Putamen (tissue), 1 donor: ENCODE measurements at regions not wholly inside any gene's neighbourhood (a gene's known extent, or its start where the extent isn't known, plus 50 kb on each side); places are given as distances from the start of the nearest gene placed in this dataset.

ENCODE experiments used
- DNase-seq: peaks from one replicate; pipeline ENCODE4 v3.0.0-alpha.2; 2016; ENCODE audit warnings: low spot score

DNA sequence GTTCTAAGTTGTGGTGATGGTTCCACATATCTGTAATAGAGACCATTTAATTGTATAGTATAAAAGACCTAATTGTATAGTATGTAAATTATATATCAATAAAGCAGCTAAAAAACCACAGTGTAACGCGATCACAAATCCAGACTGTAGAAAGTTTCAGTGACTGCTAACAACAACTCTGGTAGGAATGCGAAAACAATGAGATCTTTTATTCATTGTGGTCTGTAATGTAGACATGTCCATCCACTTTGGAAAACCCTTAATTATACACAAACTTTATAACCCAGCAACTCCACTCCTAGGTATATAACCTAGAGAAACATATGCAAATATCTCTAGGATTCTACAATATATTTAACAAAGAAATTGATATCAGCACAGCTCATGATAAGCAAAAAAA, 549.5 kb downstream of the SLITRK1 start:
- no peak for DNase-seq

DNA sequence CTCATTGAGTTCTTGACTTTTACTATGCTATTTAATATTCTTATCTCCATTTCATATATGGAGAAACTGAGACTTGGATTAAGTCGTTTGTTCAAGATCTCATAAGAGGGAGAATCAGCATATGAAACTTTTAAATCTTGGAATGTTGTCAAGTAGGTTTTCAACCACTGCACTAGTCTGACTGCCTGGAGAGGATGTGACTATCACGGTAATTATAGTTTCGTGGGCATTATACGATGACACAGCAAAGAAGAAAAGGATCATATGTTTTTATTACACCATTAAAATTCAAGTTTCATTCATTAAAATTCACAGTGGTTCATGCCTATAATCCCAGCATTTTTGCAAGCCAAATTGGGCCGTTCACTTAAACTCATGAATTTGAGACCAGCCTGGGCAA, 555.2 kb downstream of the SLITRK1 start:
- no peak for DNase-seq

DNA sequence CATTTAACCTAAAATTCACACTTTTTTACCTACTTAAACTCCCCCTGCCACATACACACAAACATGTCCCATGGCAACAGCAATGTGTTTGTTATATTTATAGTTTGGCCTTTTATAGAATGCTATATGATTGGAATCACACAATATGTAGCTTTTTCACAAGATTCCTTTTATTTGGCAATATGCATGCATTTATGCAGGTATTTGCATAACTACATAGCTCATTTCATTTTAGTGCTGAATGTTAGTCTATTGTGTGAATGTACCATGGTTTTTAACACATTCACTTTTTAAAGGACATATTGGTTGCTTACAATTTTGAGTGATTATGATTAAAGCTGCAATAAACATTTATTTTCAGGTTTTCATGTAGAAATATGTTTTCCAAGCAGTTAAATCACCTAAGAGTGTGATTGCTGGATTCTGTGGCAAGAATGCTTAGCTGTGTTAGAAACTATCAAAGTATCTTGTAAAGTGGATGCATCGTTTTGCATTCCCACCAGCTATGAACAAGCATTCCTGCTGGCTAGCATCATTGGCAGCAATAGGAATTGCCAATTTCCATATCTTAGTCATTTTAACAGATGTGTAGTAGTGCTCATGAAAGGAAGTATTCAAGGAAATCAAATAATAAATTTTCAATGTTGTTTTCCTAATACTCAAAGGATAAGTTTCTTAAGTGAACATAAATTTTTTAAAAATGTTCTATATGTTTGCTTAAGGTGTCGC, 557.0 kb downstream of the SLITRK1 start:
- DNase-seq, result no peak

DNA sequence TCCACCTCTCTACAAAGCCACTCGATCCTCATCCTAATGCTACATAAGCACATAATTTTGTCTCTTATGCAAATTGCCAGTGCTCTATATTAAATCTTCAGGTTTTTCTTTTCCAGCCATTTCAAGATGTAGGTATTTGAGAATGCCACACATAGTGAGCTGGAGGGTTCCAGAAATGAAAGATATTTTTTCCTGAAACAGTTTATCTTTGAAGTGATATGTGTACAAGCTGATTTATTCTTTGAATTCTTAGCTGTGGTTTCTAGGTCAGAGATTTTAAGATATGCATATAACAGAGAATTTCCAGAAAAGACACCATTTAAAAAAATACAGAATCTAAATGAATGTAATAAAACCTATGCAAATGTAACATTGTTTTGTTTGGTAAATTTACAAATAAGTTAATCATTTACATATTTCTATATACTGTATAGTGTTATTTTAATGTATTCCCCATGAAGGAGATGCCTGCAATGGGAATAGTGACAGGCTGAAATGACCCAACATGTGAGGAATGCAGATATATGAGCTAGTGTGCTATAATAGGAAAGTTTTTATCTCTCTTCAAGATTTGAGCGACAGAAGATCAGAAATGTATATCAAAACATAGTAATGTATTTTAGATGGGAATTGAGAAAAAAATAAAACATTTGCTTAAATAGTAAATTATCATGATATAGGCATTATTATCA, 570.2 kb downstream of the SLITRK1 start:
- no peak for DNase-seq

DNA sequence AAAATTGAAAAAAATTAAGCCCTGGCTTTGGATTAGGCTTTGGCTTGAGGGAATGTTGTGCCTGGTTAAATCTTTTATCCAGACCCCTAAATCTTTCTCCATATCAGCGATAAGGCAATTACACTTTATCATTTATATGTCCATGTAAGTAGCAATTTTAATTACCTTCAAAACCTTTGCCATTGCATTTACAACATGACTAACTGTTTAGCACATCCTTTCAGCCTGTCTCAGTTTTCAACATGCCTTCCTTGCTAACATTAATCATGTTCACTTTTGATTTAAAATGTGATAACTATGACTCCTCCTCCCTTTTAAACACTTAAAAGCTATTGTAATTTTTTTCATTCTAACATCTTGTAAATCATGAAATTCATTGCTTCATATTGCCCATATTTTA, 583.7 kb downstream of the SLITRK1 start:
- DNase-seq, result no peak

DNA sequence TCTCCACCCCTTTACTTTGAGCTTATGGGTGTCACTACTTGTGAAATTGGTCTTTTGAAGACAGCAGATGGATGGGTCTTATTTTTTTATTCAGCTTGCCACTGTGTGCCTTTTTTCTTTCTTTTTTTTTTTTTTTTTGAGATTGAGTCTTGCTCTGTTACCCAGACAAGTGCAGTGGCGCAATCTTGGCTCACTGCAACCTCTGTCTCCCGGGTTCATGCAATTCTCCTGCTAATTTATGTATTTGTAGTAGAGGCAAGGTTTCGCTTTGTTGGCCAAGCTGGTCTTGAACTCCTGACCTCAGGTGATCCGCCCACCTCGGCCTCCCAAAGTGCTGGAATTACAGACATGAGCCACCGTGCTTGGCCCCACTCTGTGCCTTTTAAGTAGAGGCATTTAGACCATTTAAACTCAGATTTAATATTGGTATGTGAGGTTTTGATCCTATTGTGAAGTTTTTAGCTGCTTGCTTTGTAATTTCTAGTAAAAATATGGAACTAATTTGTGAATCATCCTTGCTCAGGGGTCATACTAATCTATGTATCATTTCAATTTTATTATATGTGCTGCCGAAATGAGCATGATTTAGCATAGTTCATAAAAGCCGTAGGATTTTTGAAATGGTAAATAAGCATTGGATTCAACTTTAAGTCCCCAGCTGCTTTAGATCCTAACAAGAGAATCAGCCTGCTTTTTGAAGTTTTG, 584.5 kb downstream of the SLITRK1 start:
- DNase-seq, result no peak

DNA sequence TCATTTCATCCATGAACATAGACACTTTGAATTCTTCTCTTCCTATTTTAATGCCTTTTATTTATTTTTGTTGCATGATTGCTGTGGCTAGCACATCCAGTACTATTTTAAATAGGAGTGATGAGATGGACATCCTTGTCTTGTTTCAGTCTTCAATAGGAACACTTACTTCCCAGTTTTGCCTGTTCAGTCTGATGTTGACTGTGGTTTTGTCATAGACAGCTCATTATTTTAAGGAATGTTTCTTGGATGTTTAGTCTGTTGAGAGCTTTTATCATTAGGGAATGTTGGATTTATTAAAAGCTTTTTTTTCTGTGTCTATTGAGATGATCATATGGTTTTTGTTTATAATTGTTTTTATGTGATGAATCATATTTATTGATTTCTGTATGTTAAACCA, 586.6 kb downstream of the SLITRK1 start:
- no peak for DNase-seq

DNA sequence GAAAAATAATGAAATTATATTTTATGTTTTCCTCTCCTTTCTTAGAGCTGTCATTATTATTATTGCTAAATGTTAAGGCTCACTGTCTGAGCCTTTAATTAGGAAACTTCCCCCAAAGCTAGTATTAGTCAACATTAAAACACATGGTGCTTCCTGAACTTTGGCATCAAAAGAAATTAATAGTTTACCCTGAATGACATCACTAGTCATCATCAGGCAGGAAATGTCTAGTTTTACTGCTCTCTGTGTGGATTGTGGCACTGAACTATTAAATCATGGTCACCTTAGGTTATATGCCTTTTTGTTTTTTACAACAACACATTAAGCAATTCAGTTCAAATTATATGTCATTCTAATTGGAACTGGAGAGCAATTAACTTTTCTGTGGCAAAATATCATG, 595.5 kb downstream of the SLITRK1 start:
- DNase-seq, result no peak

DNA sequence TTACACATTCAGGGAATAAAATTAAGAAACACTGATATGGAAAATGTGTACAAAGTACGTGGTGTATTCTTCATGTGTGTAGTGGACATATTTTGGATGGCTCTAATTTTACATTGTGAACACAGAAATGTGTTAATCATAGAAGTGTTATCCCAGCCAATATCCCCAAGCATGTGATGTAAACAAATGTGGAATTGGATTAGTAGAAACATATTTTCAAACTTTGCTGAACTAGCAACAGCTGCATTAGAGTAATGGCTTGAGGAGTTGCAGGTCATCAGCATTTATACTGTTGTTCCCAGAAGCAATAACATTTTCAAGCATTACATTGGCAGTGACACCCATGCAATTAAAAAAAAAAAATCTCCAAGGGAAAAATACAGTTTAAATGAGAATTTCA, 600.6 kb downstream of the SLITRK1 start:
- no peak for DNase-seq

DNA sequence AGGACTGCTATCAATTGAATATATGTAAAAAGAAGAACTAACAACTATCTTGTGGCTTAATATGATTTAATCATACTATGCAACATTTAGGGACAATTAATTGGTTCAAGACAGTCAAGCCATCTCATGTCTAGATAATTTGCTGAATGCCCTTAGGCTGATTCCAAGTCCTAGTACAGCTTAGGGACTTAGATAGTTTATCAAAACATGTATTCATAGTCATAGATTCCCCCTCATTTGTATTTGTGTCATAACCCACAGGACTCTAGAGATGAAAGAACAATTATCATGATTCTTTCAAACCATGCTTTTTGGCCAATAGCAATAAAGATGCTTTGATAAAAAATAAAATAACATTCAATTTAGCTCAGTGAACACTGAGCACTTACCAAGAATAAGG, 607.6 kb downstream of the SLITRK1 start:
- DNase-seq, result no peak

DNA sequence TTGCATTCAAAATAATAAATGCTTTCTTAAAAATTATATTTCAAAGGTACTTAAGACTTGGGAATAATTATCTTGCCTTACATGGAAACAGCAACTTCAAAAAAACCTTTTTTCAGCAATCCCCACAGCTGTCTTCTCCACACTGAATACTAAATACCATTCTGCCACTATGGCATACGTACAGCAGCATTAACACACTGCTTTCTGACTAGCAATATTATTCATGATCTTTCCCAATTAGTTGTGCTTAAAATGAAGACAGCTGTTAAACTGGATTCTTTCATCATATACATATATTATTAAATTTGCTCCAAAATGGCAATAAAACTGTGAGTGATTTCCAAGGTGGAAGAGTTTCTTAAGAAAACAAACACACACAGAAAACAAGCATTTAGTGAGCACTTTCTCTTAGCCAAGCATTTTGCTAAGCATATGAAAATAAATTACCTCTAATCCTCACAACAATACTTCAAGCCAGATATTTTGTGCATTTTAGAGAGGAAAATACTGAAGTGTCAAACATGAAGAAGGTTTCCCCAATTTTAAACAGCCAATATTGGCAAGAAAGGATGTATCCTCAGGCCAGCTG, 609.5 kb downstream of the SLITRK1 start:
- no peak for DNase-seq

DNA sequence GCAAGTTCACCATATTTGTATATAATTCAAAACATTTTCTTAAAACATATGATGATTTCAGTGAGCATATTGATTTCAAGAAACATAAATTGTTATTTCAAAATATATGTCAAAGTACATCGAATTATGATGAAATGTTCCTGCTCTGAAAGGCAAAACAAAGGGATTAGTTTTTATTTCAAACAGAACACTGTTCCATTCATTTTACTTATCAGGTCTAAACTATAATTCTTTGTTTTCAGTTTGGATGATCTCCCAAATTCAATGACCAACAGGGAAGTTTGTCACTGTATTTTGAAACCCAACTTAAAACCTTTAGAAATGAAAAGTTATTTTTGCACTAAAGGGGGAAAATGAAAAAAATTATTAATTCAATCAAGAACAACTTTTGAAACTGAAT, 610.2 kb downstream of the SLITRK1 start:
- DNase-seq, result no peak

DNA sequence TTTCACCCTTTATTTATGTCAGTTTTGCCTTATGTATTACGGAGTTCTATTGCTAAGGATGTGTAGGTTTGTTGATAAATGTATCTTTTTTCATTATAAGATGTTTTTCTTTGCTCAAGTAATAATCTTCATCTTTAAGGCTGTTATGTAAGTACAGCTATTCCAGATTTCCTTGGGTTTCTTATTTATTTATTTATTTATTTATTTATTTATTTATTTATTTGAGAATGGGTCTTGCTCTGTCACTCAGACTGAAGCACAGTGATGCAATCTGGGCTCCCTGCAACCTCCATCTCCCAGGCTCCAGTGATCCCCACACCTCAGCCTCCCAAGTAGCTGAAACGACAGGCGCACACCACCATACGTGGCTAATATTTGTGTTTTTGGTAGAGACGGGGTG, 617.0 kb downstream of the SLITRK1 start:
- no peak for DNase-seq

DNA sequence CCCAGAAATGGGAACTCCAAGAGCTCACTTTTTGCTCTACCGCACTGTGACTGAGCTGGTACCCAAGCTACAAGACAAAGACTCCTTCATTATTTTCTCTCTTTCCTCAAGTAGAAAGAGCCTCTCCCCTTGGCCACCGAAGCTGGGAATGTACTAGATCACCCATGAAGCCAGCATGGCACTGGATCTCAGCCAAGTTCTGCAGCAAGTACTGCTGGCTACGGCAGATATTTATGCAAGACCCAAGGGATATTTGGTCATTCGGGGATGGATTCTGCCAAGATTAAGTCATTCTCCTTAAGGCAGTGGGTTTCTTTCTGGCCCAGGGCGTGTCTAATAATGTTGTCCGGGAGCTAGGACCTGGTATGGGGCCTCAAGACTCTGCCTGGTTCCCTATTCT, 633.5 kb downstream of the SLITRK1 start:
- DNase-seq, result no peak

DNA sequence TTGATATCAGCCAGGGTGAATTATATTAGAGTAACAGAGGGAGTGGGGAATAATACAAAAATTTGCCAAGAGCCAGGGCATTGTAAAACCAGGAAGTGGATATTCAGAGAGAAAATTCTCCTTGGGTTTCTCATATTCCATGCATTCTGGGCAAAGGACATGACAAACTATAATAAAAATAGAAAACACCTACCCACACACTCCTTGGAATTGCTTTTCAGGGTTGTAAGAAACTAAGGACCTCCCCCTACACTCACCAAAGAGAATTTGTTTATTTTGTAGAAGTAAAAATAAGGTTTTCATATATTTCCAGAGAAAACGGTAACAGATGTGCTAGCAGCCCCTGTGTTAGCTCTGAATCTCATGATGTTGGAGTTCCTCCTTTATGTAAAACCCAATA, 649.6 kb downstream of the SLITRK1 start:
- no peak for DNase-seq

DNA sequence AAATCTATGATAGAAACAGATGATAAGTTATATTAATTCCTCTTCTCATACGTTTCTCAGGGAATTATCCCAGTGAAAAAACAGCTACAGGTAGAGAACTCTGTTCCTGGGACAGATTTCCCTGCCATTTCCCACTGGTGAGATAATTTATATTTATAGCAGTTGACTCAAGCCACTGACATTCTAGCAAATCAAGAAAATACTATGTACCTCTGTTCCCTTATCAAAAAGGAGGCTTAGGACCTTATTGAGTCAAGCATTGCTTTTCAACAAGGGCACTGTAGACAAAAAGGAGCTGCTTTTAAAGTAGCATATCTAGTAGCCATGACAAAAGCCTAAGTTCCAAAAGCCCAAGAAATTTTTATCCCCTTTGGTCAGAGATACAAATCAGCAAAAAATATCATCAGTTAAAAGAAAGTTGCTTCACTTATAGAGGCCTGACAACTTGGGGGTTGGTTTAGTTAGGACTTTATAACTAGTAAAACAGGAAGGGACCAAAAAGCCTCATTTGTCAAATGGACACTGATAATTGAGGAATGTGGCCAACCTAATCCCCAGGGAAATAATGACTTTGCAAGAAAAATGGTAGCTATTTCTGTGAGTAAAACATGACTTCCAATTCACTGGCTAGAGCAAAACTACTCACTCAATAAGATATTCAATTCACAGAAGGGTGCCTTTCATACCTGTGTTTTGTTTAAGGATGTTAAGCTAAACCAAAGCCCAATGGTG, 652.5 kb downstream of the SLITRK1 start:
- no peak for DNase-seq

DNA sequence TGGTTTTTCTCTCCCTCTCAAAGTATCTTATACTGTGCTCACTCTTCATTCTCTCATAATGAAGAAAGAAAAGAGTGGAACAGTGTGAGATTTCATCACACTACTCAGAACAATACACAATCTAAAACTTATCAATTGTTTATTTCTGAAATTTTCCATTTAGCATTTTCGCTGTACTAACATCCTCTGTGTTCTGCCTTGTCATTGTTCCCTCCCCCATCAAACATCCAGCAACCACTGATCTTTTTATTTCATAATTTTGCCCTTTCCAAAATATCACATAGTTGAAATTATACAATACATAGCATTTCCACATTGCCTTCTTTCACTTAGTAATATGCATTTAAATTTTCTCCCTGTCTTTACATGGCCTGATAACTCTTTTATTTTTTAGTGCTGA, 658.7 kb downstream of the SLITRK1 start:
- peak; percentile 1 for DNase-seq

DNA sequence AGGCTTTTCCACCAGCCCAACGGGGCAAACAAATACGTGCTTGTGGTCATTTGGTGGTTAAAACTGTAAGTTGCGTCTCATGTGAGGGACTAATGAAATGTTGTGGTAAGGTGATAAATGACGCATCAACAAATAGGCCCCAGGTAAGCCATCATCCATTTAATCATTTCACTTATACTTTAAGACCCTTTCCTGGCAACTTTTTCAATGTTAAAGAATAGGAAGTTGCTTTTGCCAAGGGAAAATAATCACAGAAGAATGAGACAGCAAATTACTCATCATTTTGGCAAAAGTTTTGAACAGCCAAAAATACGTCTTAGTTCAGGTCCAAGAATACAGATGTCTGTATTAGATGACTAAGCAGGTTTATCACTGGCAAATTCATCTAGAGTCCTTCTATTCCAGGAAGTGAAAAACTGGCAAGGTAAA, 660.4 kb downstream of the SLITRK1 start:
- no peak for DNase-seq

DNA sequence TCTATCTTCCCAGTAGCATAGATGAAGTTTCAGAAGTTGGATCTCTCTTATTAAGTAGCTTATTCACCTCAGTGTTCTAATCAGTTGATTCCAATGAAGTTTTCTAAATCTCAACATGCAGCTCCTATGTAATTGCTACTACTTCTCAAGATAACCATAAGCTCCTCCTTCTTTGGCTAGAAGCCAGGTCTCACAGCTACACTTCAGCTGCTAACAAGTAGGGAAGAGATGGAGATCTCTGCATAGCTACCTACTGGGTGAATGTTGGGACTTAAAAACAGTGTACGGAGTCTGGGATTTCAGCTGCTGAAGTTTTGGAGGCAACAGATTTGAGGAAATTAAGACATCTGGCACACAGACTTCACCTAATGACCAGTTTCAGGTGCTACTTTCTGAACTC, 661.0 kb downstream of the SLITRK1 start:
- DNase-seq, result no peak

DNA sequence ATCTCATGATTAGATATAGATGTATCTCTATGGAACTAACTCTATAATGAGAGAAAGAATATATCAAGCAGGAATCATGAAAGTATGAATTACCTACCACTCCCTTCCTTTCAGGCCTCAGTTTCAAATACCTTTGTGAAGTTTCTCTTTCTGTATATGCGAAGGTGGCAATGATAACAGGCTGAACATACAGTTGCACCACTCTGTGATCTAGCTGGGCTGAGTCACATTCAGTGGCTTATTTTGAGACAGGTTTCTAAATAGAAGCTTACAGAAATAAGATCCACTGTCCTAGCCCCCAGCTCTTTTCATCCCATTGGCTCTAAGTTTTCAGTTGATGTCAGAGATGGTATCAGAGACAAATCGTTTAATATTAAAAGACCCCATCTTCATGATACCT, 662.0 kb downstream of the SLITRK1 start:
- no peak for DNase-seq

DNA sequence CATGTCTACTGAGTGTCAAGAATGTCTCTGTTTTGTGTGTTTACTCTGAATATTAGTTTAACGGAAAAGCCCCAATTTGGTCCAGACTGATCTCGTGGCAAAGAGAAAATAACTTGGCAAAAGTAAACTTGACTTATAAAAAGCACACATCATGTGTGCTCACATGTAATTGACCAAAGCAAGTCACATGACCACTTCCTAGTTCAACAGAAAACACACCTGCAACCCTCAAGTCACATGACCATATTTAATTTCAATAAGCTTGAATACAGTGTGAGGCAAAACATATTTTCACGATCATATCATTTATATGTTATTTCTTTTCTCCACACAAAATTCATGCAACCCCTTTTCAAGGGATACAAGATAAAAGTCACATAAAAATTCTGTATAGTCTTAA, 662.4 kb downstream of the SLITRK1 start:
- DNase-seq, result no peak
